Lower leg skin (tissue), 3 donors: ENCODE measurements at regions not wholly inside any gene's neighbourhood (a gene's known extent, or its start where the extent isn't known, plus 50 kb on each side); places are given as distances from the start of the nearest gene placed in this dataset.

Experiments
- CTCF ChIP-seq, 3 donors: fragments of 450-650 bp; IDR thresholded peaks; one replicate each; pipeline ENCODE4 v1.5.1; 2016; ENCODE audit warnings: antibody characterized with exemption in 3 of 3, mild to moderate bottlenecking in 3 of 3, moderate library complexity in 2 of 3
- POLR2A ChIP-seq, 2 donors: fragments of 450-650 bp; IDR thresholded peaks; one replicate each; pipeline ENCODE4 v1.6.1; 2016 to 2017; ENCODE audit warnings: antibody characterized with exemption in 2 of 2, mild to moderate bottlenecking in 1 of 2, moderate library complexity in 1 of 2

GRCh38 chr18:24656050-24656449 is 195.6 kb downstream of the HRH4 start:
- no peak for TF ChIP-seq CTCF (IDR thresholded peaks at IDR 0.05)
- no peak for TF ChIP-seq POLR2A (IDR thresholded peaks at IDR 0.05)
